ENCODE measurements at regions not wholly inside any gene's neighbourhood (a gene's known extent, or its start where the extent isn't known, plus 50 kb on each side); places are given as distances from the start of the nearest gene placed in this dataset. TPM values are rescaled to one million over a fixed set of nuclear protein-coding genes. Genes with fewer than 3 reads are reported as not detected.

- no peak overlapping the region for H3K4me3 ChIP-seq (ENCODE audit: low read length in 3 of 3)
- no peak overlapping the region for H3K9ac ChIP-seq (ENCODE audit: low read depth in 1 of 3, low read length in 3 of 3)
- no peaks in the 10 kb centered on the region for H3K36me3 ChIP-seq (ENCODE audit: control insufficient read depth in 3 of 3, insufficient read depth in 3 of 3, low read length in 3 of 3)
- no peaks in the 10 kb centered on the region for H3K4me1 ChIP-seq (ENCODE audit: control insufficient read depth in 3 of 3, insufficient read depth in 3 of 3, low read length in 3 of 3)
- peaks cover 0 to 15% (median 3%) of the 10 kb centered on the region in 3 donors for H3K27me3 ChIP-seq (ENCODE audit: control insufficient read depth in 3 of 3, insufficient read depth in 3 of 3, low read length in 3 of 3)
- no peak overlapping the region for H3K27ac ChIP-seq (ENCODE audit: low read depth, low read length)
- H3K9me3 ChIP-seq (ENCODE audit: control insufficient read depth in 3 of 3, low read length in 3 of 3): peaks cover 0 to 6% (median 0%) of the 10 kb centered on the region in 3 donors
Observed at GRCh38 chr1:37415611-37416244, 58.7 kb upstream of the ZC3H12A start.

DNA sequence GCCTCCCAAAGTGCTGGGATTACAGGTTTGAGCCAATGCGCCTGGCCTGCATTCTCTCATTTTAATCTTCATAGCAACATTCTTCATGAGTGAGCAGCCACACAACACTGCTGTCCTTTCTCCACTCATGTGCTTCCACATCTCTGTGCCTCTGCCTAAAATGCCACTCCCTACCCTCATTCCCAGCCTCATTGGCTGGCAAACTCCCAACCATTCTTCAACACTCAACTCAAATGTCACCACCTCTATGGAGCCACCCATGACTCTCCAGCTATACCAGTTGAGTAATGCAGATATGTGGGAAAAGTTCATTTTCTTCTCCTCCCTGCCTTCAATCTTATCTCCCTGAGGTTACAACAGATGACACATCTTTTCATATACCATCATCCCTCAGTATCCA lies 53.9 kb upstream of the ZC3H12A start:
- H3K27ac ChIP-seq (ENCODE audit: low read depth, low read length): no peak overlapping the region
- H3K36me3 ChIP-seq (ENCODE audit: control insufficient read depth in 3 of 3, insufficient read depth in 3 of 3, low read length in 3 of 3): no peaks in the 10 kb centered on the region
- H3K4me3 ChIP-seq (ENCODE audit: low read length in 3 of 3): no peak overlapping the region
- peaks cover 8 to 17% (median 10%) of the 10 kb centered on the region in 3 donors for H3K27me3 ChIP-seq (ENCODE audit: control insufficient read depth in 3 of 3, insufficient read depth in 3 of 3, low read length in 3 of 3)
- H3K9me3 ChIP-seq (ENCODE audit: control insufficient read depth in 3 of 3, low read length in 3 of 3): peaks cover 0 to 5% (median 0%) of the 10 kb centered on the region in 3 donors
- no peaks in the 10 kb centered on the region for H3K4me1 ChIP-seq (ENCODE audit: control insufficient read depth in 3 of 3, insufficient read depth in 3 of 3, low read length in 3 of 3)
- no peak overlapping the region for H3K9ac ChIP-seq (ENCODE audit: low read depth in 1 of 3, low read length in 3 of 3)

- H3K27me3 ChIP-seq (ENCODE audit: control insufficient read depth in 3 of 3, insufficient read depth in 3 of 3, low read length in 3 of 3): peaks cover 8 to 28% (median 21%) of the 10 kb centered on the region in 3 donors
Observed at GRCh38 chr1:37423810-37424209, 50.6 kb upstream of the ZC3H12A start.

DNA sequence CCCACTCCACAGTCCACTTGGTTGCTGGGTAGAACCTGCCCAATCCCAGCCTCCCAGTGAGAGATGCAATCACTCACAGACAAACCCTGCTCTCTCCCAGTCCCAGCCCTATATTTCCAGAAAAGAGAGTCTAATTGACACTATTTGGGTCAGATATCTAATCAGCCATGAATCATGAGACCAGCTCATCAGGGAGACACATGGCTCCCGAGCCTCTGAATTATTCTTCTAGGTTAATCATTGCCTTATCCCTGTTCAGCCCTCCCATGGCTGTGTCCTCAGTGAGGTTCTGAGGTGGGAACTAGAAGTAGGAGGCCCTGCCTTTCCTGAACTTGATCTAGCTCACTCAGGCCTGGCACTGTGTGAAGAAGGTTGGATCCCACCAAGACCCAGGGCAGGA lies 49.9 kb upstream of the ZC3H12A start:
- peaks cover 12 to 34% (median 26%) of the 10 kb centered on the region in 3 donors for H3K27me3 ChIP-seq (ENCODE audit: control insufficient read depth in 3 of 3, insufficient read depth in 3 of 3, low read length in 3 of 3)
- no peaks in the 10 kb centered on the region for H3K36me3 ChIP-seq (ENCODE audit: control insufficient read depth in 3 of 3, insufficient read depth in 3 of 3, low read length in 3 of 3)
- H3K27ac ChIP-seq (ENCODE audit: low read depth, low read length): no peak overlapping the region
- no peak overlapping the region for H3K4me3 ChIP-seq (ENCODE audit: low read length in 3 of 3)
- H3K4me1 ChIP-seq (ENCODE audit: control insufficient read depth in 3 of 3, insufficient read depth in 3 of 3, low read length in 3 of 3): no peaks in the 10 kb centered on the region
- no peak overlapping the region for H3K9ac ChIP-seq (ENCODE audit: low read depth in 1 of 3, low read length in 3 of 3)
- no peaks in the 10 kb centered on the region for H3K9me3 ChIP-seq (ENCODE audit: control insufficient read depth in 3 of 3, low read length in 3 of 3)

More at GRCh38 chr1:37423810-37424209, 50.6 kb upstream of the ZC3H12A start:
- Histone ChIP-seq H3K36me3 (ENCODE audit: control insufficient read depth in 3 of 3, insufficient read depth in 3 of 3, low read length in 3 of 3) (no peaks in the 10 kb centered on the region), H3K9me3 (ENCODE audit: control insufficient read depth in 3 of 3, low read length in 3 of 3) (no peaks in the 10 kb centered on the region), H3K27ac (ENCODE audit: low read depth, low read length) (no peak overlapping the region), H3K9ac (ENCODE audit: low read depth in 1 of 3, low read length in 3 of 3) (no peak overlapping the region), H3K4me1 (ENCODE audit: control insufficient read depth in 3 of 3, insufficient read depth in 3 of 3, low read length in 3 of 3) (no peaks in the 10 kb centered on the region), H3K4me3 (ENCODE audit: low read length in 3 of 3) (no peak overlapping the region)

Small RNA genes lying in the stretch of these regions (small RNA-seq; reads per million reads assigned to genes)
- gene MIR4255: not detected
- not detected for gene RNA5SP43
- not detected for gene RNU6-636P
- not detected for gene RPS29P6
